DOHH2 (cell line): ENCODE measurements at regions not wholly inside any gene's neighbourhood (a gene's known extent, or its start where the extent isn't known, plus 50 kb on each side); places are given as distances from the start of the nearest gene placed in this dataset.

Experiments
- CTCF ChIP-seq: fragments of 200-600 bp; sonication (generic); IDR thresholded peaks from one replicate; pipeline ENCODE4 v1.5.1; 2014; ENCODE audit warnings: antibody characterized with exemption, mild to moderate bottlenecking, low read depth, low read length; ENCODE audit not compliant: poor library complexity, severe bottlenecking
- EZH2phosphoT487 ChIP-seq: fragments of 200-600 bp; sonication (generic); IDR thresholded peaks from 2 replicates; pipeline ENCODE4 v1.6.1; 2017; ENCODE audit warnings: borderline replicate concordance, mild to moderate bottlenecking, antibody characterized with exemption, low read length, moderate library complexity, mixed read lengths

- TF ChIP-seq CTCF (no peak), EZH2phosphoT487 (no peak)
Measured at GRCh38 chr1:104906141-104906540, 1156.4 kb downstream of the AMY1C start.
